ENCODE measurements at regions not wholly inside any gene's neighbourhood (a gene's known extent, or its start where the extent isn't known, plus 50 kb on each side); places are given as distances from the start of the nearest gene placed in this dataset.

DNA sequence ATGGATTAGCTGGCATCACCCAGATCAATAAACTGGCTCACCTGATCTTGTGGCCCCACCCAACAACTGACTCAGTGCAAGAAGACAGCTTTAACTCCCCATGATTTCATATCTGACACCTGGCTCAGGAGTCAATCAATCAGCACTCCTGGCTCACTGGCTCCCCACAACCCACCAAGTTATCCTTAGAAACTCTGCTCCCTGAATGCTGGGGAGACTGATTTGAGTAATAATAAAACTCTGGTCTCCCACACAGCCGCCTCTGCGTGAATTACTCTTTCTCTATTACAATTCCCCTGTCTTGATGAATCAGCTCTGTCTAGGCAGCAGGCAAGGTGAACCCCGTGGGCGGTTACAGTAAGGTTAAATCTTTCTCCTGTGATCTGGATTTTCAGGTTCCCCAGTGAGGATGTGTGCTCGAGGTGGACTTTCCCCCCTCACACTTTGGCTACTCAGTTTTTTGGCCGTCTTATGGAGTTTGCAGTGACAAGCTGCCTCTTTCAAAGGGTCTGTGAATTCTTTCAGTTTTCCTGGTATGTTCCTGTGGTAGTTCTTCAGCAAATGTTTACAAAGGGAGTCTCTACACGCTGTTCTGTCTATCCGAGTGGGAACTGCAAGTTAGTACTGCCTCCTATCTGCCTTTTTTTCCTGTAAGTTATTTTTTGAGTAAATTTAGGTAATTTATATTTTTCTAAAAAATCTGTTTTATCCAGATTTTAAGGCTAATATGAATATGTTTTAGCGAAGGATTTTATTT, 500.2 kb upstream of the NUDT12 start:
- no peaks in the 10 kb centered on the region for H3K27me3 ChIP-seq (replicated peaks; ENCODE audit: insufficient read depth, low read depth, low read length, poor library complexity)
- intact Hi-C loops (cut with micrococcal nuclease; ENCODE audit: unreplicated experiment) = no loop called here
- ChIA-PET POLR2A (ENCODE audit: low non-redundant PET) (no interaction called here), CTCF (no interaction called here)
- H3K9me3 ChIP-seq (ENCODE audit: low read depth, low read length, poor library complexity, severe bottlenecking) = no peaks in the 10 kb centered on the region
- no peaks in the 10 kb centered on the region for H3K4me1 ChIP-seq (ENCODE audit: insufficient read depth, low read length, poor library complexity, severe bottlenecking)
- no peaks in the 10 kb centered on the region for H3K36me3 ChIP-seq (ENCODE audit: insufficient read depth, low read length, poor library complexity, severe bottlenecking)
- BruUV-seq (replicated peaks) = no TSS peak
- no peak for TF ChIP-seq EZH2 (IDR thresholded peaks at IDR 0.05; ENCODE audit: borderline replicate concordance, low read depth, low read length, poor library complexity, severe bottlenecking)
- TF ChIP-seq, protein P1, sequence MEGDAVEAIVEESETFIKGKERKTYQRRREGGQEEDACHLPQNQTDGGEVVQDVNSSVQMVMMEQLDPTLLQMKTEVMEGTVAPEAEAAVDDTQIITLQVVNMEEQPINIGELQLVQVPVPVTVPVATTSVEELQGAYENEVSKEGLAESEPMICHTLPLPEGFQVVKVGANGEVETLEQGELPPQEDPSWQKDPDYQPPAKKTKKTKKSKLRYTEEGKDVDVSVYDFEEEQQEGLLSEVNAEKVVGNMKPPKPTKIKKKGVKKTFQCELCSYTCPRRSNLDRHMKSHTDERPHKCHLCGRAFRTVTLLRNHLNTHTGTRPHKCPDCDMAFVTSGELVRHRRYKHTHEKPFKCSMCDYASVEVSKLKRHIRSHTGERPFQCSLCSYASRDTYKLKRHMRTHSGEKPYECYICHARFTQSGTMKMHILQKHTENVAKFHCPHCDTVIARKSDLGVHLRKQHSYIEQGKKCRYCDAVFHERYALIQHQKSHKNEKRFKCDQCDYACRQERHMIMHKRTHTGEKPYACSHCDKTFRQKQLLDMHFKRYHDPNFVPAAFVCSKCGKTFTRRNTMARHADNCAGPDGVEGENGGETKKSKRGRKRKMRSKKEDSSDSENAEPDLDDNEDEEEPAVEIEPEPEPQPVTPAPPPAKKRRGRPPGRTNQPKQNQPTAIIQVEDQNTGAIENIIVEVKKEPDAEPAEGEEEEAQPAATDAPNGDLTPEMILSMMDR (conservative IDR thresholded peaks at IDR 0.05; ENCODE audit: low read depth, low read length) = no peak
- no peak overlapping the region for H3K4me3 ChIP-seq (ENCODE audit: low read depth, low read length, poor library complexity, severe bottlenecking)
- no peak for DNase-seq (ENCODE audit: low spot score)
- H3K27ac ChIP-seq (ENCODE audit: low read depth, low read length, poor library complexity, severe bottlenecking) = no peak overlapping the region

DNA sequence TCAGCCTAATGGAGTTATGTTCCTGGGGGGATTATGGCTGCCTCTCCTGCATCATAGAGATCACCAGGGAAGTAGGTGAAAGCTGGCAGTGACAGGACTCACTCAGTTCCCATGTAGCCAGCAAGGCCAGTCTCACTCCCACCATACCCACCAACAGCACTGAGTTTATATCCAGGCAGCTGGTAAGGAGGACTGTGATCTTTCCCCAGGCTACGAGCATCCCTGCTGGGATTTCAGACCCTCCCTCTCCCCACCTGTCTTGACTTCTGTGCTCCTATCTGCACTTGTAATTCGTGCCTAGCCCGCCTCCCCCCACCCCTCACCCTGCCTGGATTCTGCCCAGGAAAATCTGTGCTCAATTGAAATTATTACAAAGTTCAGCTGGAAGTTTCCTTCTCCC, 499.1 kb upstream of the NUDT12 start:
- no peak for DNase-seq (ENCODE audit: low spot score)

DNA sequence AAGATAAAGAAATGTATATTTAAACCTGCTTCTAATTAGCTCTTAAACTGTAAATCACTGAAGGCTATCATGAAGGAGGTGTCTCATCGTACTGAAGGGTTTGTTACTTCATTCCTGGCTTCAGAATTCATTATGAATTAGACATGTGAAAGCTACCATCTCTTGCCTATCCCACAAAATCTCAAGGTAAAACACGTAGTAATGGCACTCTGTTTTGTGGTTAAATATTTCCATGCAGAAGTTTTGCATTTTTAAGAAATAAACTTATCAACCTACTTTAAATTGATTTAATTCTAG, 490.7 kb upstream of the NUDT12 start:
- Histone ChIP-seq H3K4me3 (ENCODE audit: low read depth, low read length, poor library complexity, severe bottlenecking) (no peak overlapping the region), H3K27me3 (replicated peaks; ENCODE audit: insufficient read depth, low read depth, low read length, poor library complexity) (no peaks in the 10 kb centered on the region), H3K4me1 (ENCODE audit: insufficient read depth, low read length, poor library complexity, severe bottlenecking) (peaks cover 5% of the 10 kb centered on the region), H3K9me3 (ENCODE audit: low read depth, low read length, poor library complexity, severe bottlenecking) (no peaks in the 10 kb centered on the region), H3K27ac (ENCODE audit: low read depth, low read length, poor library complexity, severe bottlenecking) (no peak overlapping the region), H3K36me3 (ENCODE audit: insufficient read depth, low read length, poor library complexity, severe bottlenecking) (no peaks in the 10 kb centered on the region)
- CTCF ChIA-PET = no interaction called here
- POLR2A ChIA-PET (ENCODE audit: low non-redundant PET) = no interaction called here
- no peak for TF ChIP-seq EZH2 (IDR thresholded peaks at IDR 0.05; ENCODE audit: borderline replicate concordance, low read depth, low read length, poor library complexity, severe bottlenecking)
- TF ChIP-seq, protein P1 (conservative IDR thresholded peaks at IDR 0.05; ENCODE audit: low read depth, low read length) = no peak
- no TSS peak for BruUV-seq (replicated peaks)
- DNase-seq (ENCODE audit: low spot score) = no peak
- intact Hi-C loops (cut with micrococcal nuclease; ENCODE audit: unreplicated experiment) = no loop called here

More for the DNA sequence above, 499.1 kb upstream of the NUDT12 start:
- no peak overlapping the region for H3K4me3 ChIP-seq (ENCODE audit: low read depth, low read length, poor library complexity, severe bottlenecking)
- H3K27ac ChIP-seq (ENCODE audit: low read depth, low read length, poor library complexity, severe bottlenecking) = no peak overlapping the region
- BruUV-seq (replicated peaks) = no TSS peak
- no peaks in the 10 kb centered on the region for H3K4me1 ChIP-seq (ENCODE audit: insufficient read depth, low read length, poor library complexity, severe bottlenecking)
- intact Hi-C loops (cut with micrococcal nuclease; ENCODE audit: unreplicated experiment) = no loop called here
- ChIA-PET POLR2A (ENCODE audit: low non-redundant PET) (no interaction called here), CTCF (no interaction called here)
- H3K36me3 ChIP-seq (ENCODE audit: insufficient read depth, low read length, poor library complexity, severe bottlenecking) = no peaks in the 10 kb centered on the region
- H3K9me3 ChIP-seq (ENCODE audit: low read depth, low read length, poor library complexity, severe bottlenecking) = no peaks in the 10 kb centered on the region
- TF ChIP-seq, protein P1 (conservative IDR thresholded peaks at IDR 0.05; ENCODE audit: low read depth, low read length) = no peak
- TF ChIP-seq EZH2 (IDR thresholded peaks at IDR 0.05; ENCODE audit: borderline replicate concordance, low read depth, low read length, poor library complexity, severe bottlenecking) = no peak
- H3K27me3 ChIP-seq (replicated peaks; ENCODE audit: insufficient read depth, low read depth, low read length, poor library complexity) = no peaks in the 10 kb centered on the region

Measured in A673 (cell line).